ENCODE measurements at regions not wholly inside any gene's neighbourhood (a gene's known extent, or its start where the extent isn't known, plus 50 kb on each side); places are given as distances from the start of the nearest gene placed in this dataset.

DNA sequence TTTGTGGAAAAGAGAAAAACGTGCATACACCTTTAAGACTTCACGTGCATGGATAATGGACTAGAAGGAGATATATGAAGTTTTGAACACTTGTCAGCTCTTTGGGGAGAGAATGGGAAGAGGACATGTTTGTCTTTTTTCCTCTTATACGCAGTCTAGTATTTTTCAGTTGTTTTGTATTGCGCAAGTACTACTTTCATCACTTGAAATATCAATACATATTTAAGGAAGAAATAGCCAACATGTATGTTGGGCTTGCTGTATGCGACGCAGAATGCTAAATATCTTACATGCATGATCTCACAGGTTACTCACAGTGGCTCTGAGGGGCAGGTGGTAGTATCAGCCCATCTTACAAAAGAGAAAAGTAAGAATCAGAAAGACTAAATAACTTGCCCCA is 176.5 kb upstream of the RUNX1 start:
- Mint-ChIP-seq H3K4me3 (no peak overlapping the region), H3K27me3 (ENCODE audit: low read depth) (no peaks in the 10 kb centered on the region), H3K27ac (peak overlapping the region; percentile 10), H3K4me1 (ENCODE audit: low read depth) (peaks cover 47% of the 10 kb centered on the region), H3K36me3 (ENCODE audit: low read depth) (peaks cover 2% of the 10 kb centered on the region), H3K9me3 (peaks cover 4% of the 10 kb centered on the region)
- intact Hi-C loops (cut with micrococcal nuclease), result loop anchor here (10.0 kb wide), 1 partner anchor 421 kb away; no protein-coding TSS in a partner anchor
- no peak for DNase-seq
- CTCF ChIA-PET, result interaction anchor here (0.7 kb wide), 1 partner anchor 200 kb away, joined by 3 read pairs; no protein-coding TSS in a partner anchor

DNA sequence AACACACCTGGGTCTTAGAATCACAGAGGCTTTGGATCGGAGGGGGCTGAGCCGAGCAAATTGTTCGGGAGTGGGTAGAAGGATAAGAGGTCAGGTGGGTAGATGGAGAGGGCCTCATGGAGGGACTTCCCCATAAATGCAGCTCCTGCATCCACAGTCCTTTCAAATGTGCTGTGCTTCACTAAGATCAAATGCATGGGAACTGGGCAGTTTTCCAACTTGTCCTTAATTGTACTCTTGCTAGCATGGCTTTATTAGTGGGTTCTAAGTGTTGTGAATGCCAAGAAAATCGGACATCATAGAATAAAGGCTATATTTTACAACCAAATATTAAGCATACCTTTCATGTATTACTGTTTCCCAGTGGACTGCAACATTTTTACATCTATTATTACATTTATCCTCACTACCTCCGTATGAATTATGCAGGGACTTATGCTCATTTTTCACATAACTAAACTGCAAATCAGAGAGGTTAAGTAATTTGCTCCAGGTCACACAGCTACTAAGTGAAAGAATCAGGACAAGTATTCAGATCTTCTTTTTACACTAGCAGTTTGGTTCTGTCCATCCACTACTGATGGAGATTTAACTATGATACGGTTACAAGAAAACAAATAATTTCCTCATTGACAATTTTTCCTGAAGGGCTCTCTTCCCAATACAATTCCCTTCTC is 174.5 kb upstream of the RUNX1 start:
- CTCF ChIA-PET, result interaction anchor here (0.6 to 0.9 kb wide), 4 partner anchors 32 to 176 kb away, joined by 3 to 4 read pairs (median 3); no protein-coding TSS in a partner anchor

DNA sequence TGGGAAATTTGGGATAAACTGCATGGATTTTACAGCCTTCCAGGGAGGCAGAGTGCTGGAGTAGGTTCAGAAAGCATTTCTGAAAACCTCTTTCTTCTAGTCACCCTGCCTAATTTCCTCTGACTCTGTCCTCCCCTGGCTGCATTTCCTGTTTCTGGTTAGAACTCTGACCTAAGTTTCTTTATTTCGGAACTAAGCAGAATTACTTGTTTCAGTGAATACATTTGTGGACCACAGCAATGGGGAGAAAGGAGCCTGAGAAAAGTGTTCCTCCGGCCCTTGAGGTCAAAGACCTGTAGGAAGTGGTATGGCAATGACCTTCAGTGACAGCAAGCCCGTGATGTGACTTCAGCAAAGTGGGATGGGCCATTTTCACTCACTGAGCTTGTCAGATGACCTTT is 173.4 kb upstream of the RUNX1 start:
- CTCF ChIA-PET, result interaction anchor here (0.6 to 0.9 kb wide), 5 partner anchors 31 to 177 kb away, joined by 3 to 4 read pairs (median 3); no protein-coding TSS in a partner anchor
- intact Hi-C loops (cut with micrococcal nuclease), result loop anchor here (1.0 to 10.0 kb wide), 3 partner anchors 121 to 418 kb away; no protein-coding TSS in a partner anchor
- peaks cover 4% of the 10 kb centered on the region for H3K9me3 Mint-ChIP-seq
- peaks cover 2% of the 10 kb centered on the region for H3K36me3 Mint-ChIP-seq (ENCODE audit: low read depth)
- H3K27ac Mint-ChIP-seq, result peak overlapping the region; percentile 68
- H3K27me3 Mint-ChIP-seq (ENCODE audit: low read depth), result no peaks in the 10 kb centered on the region
- H3K4me1 Mint-ChIP-seq (ENCODE audit: low read depth), result peaks cover 54% of the 10 kb centered on the region
- DNase-seq, result peak; percentile 65
- peak overlapping the region; percentile 26 for H3K4me3 Mint-ChIP-seq

More for the DNA sequence above, 174.5 kb upstream of the RUNX1 start:
- intact Hi-C loops (cut with micrococcal nuclease), result loop anchor here (10.0 kb wide), 1 partner anchor 419 kb away; no protein-coding TSS in a partner anchor
- H3K4me3 Mint-ChIP-seq, result no peak overlapping the region
- H3K4me1 Mint-ChIP-seq (ENCODE audit: low read depth), result peaks cover 49% of the 10 kb centered on the region
- no peak for DNase-seq
- H3K27me3 Mint-ChIP-seq (ENCODE audit: low read depth), result no peaks in the 10 kb centered on the region
- no peak overlapping the region for H3K27ac Mint-ChIP-seq
- H3K9me3 Mint-ChIP-seq, result peaks cover 4% of the 10 kb centered on the region
- peaks cover 2% of the 10 kb centered on the region for H3K36me3 Mint-ChIP-seq (ENCODE audit: low read depth)

DNA sequence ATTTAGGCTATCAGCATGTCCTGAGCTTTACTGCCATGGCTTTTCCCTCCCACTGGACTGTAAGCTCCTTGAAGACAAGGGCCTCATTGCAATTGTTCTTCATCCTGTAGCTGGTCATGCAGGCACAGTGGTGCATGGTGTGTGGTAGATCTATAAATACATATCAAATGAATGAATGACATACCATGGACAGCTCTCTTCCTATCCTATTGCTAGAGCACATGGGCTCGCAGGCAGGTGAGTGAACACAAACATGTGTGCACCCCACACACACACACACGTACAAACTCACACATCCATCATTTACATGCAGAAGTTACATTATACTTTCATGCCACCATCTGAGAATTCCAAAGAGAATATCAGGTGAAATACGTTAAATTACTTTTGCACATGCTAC is 172.9 kb upstream of the RUNX1 start:
- H3K36me3 Mint-ChIP-seq (ENCODE audit: low read depth), result peaks cover 2% of the 10 kb centered on the region
- DNase-seq, result no peak
- intact Hi-C loops (cut with micrococcal nuclease), result loop anchor here (1.0 to 10.0 kb wide), 3 partner anchors 121 to 417 kb away; no protein-coding TSS in a partner anchor
- H3K27me3 Mint-ChIP-seq (ENCODE audit: low read depth), result no peaks in the 10 kb centered on the region
- peaks cover 54% of the 10 kb centered on the region for H3K4me1 Mint-ChIP-seq (ENCODE audit: low read depth)
- peaks cover 4% of the 10 kb centered on the region for H3K9me3 Mint-ChIP-seq
- H3K27ac Mint-ChIP-seq, result peak overlapping the region; percentile 68
- CTCF ChIA-PET, result interaction anchor here (0.8 kb wide), 1 partner anchor 16 kb away, joined by 3 read pairs; no protein-coding TSS in a partner anchor
- peak overlapping the region; percentile 26 for H3K4me3 Mint-ChIP-seq

DNA sequence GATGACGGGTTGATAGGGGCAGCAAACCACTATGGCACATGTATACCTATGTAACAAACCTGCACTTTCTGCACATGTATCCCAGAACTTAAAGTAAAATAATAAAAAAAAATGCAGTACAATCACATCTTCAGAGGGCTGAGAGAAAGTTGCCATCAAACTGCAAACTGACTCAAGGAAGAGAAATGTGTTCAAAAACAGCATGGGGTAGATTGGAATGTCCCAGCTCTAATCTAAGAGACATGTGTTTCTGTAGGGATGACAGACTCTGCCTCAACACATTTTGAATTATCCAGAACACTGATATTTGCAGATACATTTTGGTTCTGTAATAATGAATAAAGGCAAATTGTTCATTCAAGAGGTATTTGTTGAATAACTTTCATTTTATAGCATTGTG is 171.2 kb upstream of the RUNX1 start:
- no peak overlapping the region for H3K4me3 Mint-ChIP-seq
- peaks cover 2% of the 10 kb centered on the region for H3K36me3 Mint-ChIP-seq (ENCODE audit: low read depth)
- CTCF ChIA-PET, result interaction anchor here (0.7 kb wide), 1 partner anchor 178 kb away, joined by 4 read pairs; no protein-coding TSS in a partner anchor
- DNase-seq, result no peak
- H3K9me3 Mint-ChIP-seq, result peaks cover 4% of the 10 kb centered on the region
- H3K27me3 Mint-ChIP-seq (ENCODE audit: low read depth), result no peaks in the 10 kb centered on the region
- intact Hi-C loops (cut with micrococcal nuclease), result loop anchor here (10.0 kb wide), 1 partner anchor 416 kb away; no protein-coding TSS in a partner anchor
- H3K27ac Mint-ChIP-seq, result no peak overlapping the region
- peaks cover 46% of the 10 kb centered on the region for H3K4me1 Mint-ChIP-seq (ENCODE audit: low read depth)

DNA sequence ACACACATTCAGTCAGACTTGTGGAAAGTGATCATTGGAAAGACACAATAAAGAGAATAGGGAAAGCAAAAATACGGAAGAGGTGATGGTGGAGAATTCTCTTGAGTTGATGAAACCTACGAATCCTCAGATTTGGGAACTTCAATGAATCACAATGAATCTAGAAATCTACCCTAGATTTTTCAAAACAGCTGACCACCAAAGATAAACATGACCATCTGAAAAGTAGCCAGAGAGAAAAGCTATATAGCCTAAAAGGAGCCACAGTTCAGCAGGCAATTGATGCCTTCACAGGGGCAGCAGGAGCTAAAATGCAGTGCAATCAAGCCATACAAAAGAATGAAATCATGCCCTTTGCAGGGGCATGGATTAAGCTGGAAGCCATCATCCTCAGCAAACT is 170.6 kb upstream of the RUNX1 start:
- H3K36me3 Mint-ChIP-seq (ENCODE audit: low read depth), result peaks cover 2% of the 10 kb centered on the region
- peaks cover 46% of the 10 kb centered on the region for H3K4me1 Mint-ChIP-seq (ENCODE audit: low read depth)
- no peak overlapping the region for H3K4me3 Mint-ChIP-seq
- H3K27ac Mint-ChIP-seq, result no peak overlapping the region
- intact Hi-C loops (cut with micrococcal nuclease), result loop anchor here (5.0 to 10.0 kb wide), 2 partner anchors 327 to 415 kb away; no protein-coding TSS in a partner anchor
- H3K27me3 Mint-ChIP-seq (ENCODE audit: low read depth), result no peaks in the 10 kb centered on the region
- CTCF ChIA-PET, result no interaction called here
- peaks cover 4% of the 10 kb centered on the region for H3K9me3 Mint-ChIP-seq
- DNase-seq, result no peak

DNA sequence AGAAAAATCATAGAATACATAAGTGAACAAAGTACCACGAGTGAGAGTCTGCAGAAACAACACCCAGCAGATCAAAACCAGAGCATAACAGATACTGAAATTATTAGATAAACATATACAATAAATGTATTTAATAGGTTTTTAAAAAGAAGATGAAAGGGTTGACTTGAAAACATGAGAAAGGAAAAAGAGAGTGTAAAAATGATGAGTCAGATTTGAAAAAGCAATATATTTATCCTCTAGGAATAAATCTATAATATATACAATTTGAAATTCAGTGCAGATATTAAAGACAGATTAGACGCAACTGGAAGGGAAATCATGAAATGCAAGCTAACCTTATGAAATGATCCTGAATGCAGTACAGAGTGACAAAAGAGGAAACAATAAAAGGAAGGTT is 170.2 kb upstream of the RUNX1 start:
- Mint-ChIP-seq H3K27me3 (ENCODE audit: low read depth) (no peaks in the 10 kb centered on the region), H3K36me3 (ENCODE audit: low read depth) (peaks cover 2% of the 10 kb centered on the region), H3K4me1 (ENCODE audit: low read depth) (peaks cover 46% of the 10 kb centered on the region), H3K27ac (no peak overlapping the region), H3K4me3 (no peak overlapping the region), H3K9me3 (peaks cover 4% of the 10 kb centered on the region)
- CTCF ChIA-PET, result no interaction called here
- no peak for DNase-seq
- intact Hi-C loops (cut with micrococcal nuclease), result loop anchor here (5.0 kb wide), 1 partner anchor 327 kb away; no protein-coding TSS in a partner anchor

DNA sequence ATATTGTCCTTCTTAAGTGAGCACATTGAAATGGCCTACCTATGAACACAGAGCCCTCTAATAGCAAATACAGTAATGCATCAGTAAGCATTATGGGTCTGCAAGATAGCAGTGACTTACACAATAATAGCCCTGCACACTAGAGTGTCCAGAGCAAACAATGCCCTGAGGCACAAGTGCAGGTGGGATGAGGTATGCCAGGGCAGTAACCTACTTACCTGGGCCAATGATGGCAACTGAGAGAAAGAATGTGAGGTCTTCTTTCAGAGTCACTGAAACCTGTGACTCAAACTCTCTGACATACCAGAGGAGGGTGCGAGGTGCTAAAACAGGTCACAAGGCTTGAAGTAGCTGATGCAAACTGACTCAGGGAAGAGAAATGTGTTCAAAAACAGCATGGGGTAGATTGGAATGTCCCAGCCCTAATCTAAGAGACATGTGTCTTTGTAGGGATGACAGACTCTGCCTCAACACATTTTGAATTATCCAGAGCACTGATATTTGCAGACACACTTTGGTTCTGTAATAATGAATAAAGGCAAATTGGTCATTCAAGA is 168.5 kb upstream of the RUNX1 start:
- Mint-ChIP-seq H3K9me3 (peaks cover 4% of the 10 kb centered on the region), H3K36me3 (ENCODE audit: low read depth) (peaks cover 2% of the 10 kb centered on the region), H3K27me3 (ENCODE audit: low read depth) (no peaks in the 10 kb centered on the region), H3K4me3 (no peak overlapping the region), H3K27ac (peak overlapping the region; percentile 82), H3K4me1 (ENCODE audit: low read depth) (peaks cover 32% of the 10 kb centered on the region)
- CTCF ChIA-PET, result no interaction called here
- intact Hi-C loops (cut with micrococcal nuclease), result loop anchor here (1.0 to 5.0 kb wide), 5 partner anchors 10 to 325 kb away; no protein-coding TSS in a partner anchor
- DNase-seq, result peak; percentile 82

DNA sequence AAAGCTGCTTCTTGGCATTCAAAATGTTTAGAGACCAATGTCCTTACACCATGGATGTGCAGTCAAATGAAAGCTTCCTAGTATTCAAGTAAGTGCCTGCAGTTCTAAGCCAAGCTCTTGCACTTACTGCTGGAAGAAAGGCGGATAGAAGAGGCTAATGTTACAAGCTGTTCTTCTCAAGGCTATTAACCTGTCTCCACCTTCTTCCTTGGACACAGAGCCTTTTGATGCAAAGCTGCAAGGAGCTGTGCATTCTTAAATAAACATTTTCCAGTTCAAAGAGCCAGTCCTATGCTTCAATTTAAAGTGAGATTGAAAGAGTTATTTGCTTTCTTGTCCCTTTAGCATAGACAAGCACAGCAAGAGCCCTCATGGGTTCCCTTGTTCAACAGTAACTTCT is 167.9 kb upstream of the RUNX1 start:
- H3K4me3 Mint-ChIP-seq, result no peak overlapping the region

DNA sequence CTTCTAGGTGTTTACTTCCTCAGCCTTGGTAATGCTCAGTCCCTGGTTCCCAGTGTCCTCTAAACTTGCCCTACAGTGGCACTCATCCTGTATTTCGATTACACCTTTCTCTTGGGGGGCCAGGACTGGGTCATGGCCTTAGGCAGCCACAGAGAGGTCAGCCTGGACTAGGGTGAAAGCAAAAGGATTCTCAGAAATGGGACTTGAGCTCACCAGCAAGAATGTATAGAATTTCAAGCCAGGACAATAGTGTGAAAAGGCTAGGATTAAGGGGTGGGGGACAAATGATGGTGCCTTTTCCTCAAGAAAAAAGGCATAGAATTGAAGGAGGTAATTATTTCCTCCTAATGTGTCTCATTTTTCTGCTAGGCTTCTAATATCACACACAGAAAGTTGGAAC is 166.8 kb upstream of the RUNX1 start:
- Mint-ChIP-seq H3K27ac (no peak overlapping the region), H3K36me3 (ENCODE audit: low read depth) (no peaks in the 10 kb centered on the region), H3K4me3 (no peak overlapping the region), H3K4me1 (ENCODE audit: low read depth) (peaks cover 26% of the 10 kb centered on the region), H3K27me3 (ENCODE audit: low read depth) (no peaks in the 10 kb centered on the region), H3K9me3 (no peaks in the 10 kb centered on the region)
- DNase-seq, result no peak
- intact Hi-C loops (cut with micrococcal nuclease), result loop anchor here (2.0 to 5.0 kb wide), 3 partner anchors 17 to 324 kb away; no protein-coding TSS in a partner anchor
- CTCF ChIA-PET, result interaction anchor here (0.6 to 0.7 kb wide), 2 partner anchors 11 to 363 kb away, joined by 3 to 4 read pairs; no protein-coding TSS in a partner anchor

More for the DNA sequence above, 167.9 kb upstream of the RUNX1 start:
- CTCF ChIA-PET, result interaction anchor here (0.6 kb wide), 1 partner anchor 606 kb away, joined by 3 read pairs; no protein-coding TSS in a partner anchor
- intact Hi-C loops (cut with micrococcal nuclease), result loop anchor here (1.0 to 5.0 kb wide), 5 partner anchors 10 to 325 kb away; no protein-coding TSS in a partner anchor
- Mint-ChIP-seq H3K9me3 (peaks cover 4% of the 10 kb centered on the region), H3K4me1 (ENCODE audit: low read depth) (peaks cover 31% of the 10 kb centered on the region), H3K36me3 (ENCODE audit: low read depth) (peaks cover 2% of the 10 kb centered on the region), H3K27ac (no peak overlapping the region), H3K27me3 (ENCODE audit: low read depth) (no peaks in the 10 kb centered on the region)
- no peak for DNase-seq

DNA sequence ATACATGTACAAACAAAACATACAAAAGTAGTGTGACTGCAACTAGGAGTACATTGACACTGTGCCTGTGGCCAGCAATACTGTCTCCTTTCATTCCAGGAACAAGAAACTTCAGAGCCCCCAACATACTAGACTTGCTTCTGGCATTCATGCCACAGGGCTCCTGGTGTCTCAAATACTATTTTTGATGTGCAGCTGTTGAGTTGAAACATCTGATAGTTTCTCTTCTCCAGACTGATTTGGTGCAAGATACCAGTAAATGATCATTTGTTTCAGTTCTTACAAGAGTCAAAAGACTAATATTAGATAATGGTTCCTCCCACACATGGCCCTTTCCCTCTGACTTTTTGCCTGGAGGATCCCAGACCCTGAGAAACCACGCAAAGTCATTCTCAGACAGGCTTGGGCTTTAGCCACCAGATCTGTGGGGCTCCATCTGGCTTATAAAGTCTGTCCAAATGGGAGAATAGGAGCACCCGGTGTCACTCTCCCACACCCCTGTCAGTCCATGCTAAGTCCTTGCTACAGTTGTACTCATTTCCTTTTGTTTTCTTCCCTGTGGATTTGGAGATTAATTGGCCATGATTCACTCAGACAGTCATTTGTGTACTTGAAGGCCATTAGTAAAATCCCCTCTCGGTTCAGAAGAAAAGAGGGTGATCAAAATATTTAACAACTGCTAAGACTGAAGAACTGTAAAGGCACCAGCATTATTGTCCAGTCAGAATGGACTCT is 163.5 kb upstream of the RUNX1 start:
- H3K27ac Mint-ChIP-seq, result no peak overlapping the region
- peaks cover 14% of the 10 kb centered on the region for H3K4me1 Mint-ChIP-seq (ENCODE audit: low read depth)
- H3K36me3 Mint-ChIP-seq (ENCODE audit: low read depth), result no peaks in the 10 kb centered on the region
- H3K4me3 Mint-ChIP-seq, result no peak overlapping the region
- no peak for DNase-seq
- H3K27me3 Mint-ChIP-seq (ENCODE audit: low read depth), result no peaks in the 10 kb centered on the region
- CTCF ChIA-PET, result no interaction called here
- intact Hi-C loops (cut with micrococcal nuclease), result no loop called here
- H3K9me3 Mint-ChIP-seq, result peaks cover 14% of the 10 kb centered on the region

DNA sequence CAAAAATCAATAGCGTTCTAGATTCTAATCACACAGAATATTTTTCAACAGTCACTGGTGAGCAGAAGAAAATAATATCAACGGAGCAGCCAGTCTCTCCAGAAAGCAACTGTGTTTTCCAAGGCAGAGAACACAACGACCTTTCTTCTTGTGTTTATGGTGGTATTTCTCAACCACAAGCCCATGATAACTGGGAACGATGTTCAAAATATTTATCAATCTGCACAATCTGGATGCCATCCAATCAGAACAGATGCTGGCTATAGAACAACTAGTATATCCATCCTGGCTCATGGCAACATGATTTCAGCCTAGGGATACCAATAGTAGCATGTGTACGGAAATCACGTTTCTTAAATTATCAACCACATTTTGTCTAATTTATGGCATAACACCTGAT is 162.7 kb upstream of the RUNX1 start:
- Mint-ChIP-seq H3K4me1 (ENCODE audit: low read depth) (peaks cover 8% of the 10 kb centered on the region), H3K36me3 (ENCODE audit: low read depth) (no peaks in the 10 kb centered on the region), H3K9me3 (peaks cover 14% of the 10 kb centered on the region), H3K4me3 (no peak overlapping the region), H3K27ac (no peak overlapping the region), H3K27me3 (ENCODE audit: low read depth) (no peaks in the 10 kb centered on the region)
- no peak for DNase-seq
- intact Hi-C loops (cut with micrococcal nuclease), result no loop called here
- CTCF ChIA-PET, result no interaction called here
